NCI-H510A (cell line): ENCODE measurements at regions not wholly inside any gene's neighbourhood (a gene's known extent, or its start where the extent isn't known, plus 50 kb on each side); places are given as distances from the start of the nearest gene placed in this dataset.

Experiments used
- DNase-seq: peaks from one replicate; lab custom pipeline; 2025; lab: John Stamatoyannopoulos, UW

DNA sequence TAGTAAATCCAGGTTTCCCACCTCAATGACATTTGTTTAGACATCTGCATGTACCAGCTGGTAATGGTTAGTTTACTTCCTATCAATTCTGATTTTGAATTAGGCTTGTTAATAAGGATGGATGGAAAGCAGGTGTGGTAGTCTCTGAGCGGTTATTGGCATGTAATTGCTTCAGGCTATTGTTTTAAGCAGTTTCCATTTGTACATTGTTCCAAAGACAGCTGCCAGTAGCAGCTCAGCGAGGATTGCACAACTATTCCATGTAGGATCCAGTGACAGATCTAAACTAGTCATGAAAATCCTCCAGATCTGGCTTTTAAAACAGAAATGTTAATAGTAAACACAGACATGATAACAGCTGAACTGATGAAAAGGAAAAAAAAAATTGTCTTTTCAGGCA is 436.0 kb upstream of the ADARB2 start:
- no peak for DNase-seq

DNA sequence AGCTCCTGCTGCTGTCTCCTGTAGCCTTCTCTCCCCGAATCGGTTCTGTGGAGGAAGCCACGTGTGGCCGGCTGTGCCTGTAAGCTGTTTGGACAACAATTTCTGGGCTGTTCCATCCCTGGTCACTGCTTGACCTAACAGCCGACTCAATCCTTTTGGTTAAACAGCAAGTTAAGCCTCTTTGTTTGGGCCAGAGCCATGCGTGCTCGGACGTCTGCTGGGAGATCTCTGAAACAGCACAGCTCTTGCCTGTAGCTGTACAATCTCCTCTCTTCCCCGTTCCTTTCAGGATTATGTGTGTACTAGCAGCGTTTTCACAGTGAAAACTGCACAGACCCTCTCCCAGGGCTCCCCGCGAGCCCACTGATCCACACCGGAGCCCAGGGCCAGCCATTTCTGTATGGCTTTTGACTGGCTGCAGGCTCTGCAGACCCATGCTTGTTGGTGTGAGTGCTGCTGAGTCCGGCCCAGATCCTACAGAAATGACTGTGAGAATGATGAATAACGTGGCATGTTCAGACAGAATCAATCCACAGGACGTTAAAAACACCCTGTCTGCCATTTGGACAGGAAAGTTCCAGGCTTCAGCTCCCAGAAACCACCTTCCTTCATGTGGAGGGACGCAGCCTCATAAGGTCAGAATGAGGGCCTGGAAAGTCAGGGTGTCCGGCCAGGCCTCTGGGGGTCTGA is 428.6 kb upstream of the ADARB2 start:
- no peak for DNase-seq

DNA sequence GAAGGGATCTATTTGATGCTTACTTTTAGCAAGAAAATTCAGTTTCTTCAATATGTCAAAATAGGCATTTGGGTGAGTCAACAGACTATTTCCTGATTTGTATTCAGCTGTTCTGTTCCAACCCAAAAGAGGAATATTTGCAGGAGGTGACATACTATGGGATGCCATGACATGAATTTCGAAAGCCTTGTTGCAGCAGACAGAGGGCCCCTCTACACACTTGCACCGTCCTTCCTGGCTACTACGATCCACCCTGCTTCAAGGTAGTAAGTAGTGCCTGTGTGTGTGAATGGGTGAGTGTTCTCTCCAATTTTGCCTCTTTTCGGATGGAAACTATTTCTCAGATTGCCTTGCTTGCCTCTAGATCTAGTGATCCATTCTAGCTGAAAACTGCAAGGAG is 413.0 kb upstream of the ADARB2 start:
- no peak for DNase-seq

DNA sequence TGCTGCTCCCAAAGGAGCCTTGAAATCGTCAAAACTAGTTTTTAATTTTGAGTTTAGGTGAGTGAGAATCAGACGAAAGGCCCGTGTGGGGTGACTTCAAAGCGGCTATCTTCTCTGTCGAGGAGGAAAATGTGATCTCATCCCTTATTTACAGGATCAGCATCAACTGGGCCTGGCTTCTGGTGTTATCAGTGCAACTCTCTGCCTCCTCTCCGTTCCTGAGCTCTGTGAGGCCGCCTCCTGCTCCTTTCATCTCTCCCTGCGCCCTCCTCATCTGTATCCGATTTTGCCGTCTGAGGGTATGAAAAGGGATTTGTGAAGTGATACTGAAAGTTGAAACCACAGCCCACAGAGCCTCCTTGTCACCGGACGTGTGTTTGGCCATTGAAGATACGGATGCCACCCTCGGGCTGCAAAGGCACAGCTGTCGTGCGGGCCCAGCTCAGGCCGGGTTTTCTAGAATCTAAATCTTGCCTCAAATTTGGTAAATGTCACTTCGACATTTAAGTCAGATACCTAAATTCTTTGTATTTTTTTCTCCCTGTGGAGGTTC is 408.7 kb upstream of the ADARB2 start:
- DNase-seq: no peak

DNA sequence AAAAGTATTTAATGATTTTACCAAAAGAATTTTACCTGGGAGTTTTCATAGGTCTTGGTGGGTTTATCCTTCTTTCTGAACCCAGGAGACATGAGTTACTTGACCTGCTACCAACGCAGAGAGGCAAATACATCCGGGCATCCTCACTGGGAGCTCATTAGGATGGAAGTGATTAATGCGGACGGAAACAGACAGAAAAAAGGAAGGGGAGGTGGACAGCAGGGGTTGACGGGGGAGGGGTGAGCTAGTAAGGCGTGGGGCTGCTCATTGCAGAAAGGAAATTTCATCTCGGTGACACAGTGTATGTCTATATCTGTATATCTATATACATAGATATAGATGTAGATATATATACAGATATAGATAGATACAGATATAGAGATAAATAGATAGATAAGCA is 408.2 kb upstream of the ADARB2 start:
- no peak for DNase-seq

DNA sequence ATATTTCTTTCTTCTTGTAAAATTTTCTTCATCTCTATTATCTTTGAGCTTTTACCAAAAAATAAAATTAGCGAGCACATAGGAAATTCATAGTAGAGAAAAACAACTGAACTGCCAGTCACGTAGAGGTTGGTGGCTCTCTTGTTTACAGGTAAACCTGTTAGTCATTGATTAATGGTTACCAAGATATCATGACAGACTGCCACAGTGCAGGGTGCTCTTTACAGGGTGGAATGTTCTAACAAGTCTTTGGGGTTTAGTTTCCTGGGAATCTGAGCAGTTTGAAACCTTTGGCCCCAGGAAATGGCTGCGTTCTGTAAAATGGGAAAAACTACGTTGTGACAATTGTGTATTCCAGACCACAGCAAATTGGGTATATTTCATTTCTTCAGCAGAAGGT is 407.3 kb upstream of the ADARB2 start:
- no peak for DNase-seq

DNA sequence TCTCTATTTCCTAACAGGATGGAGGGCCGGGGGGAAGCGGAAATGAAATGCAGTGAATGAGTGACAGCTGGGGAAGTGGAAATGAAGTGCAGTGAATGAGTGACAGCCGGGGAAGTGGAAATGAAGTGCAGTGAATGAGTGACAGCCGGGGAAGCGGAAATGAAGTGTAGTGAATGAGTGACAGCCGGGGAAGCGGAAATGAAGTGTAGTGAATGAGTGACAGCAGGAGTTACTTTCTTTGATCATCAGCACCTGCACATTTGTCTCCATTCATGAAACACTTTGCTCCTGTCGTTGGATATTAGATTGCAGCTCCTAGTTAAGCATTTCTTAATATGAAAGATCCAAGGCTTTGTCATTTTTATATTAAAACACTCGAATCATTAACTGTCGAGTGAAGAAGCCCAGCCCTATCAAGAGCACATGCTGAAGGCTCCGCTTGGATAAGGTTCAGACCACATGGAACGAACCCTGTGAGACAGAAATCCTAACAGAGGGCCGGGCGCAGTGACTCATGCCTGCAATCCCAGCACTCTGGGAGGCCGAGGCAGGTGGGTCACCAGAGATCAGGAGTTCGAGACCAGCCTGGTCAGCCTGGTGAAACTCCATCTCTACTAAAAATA is 406.0 kb upstream of the ADARB2 start:
- no peak for DNase-seq

DNA sequence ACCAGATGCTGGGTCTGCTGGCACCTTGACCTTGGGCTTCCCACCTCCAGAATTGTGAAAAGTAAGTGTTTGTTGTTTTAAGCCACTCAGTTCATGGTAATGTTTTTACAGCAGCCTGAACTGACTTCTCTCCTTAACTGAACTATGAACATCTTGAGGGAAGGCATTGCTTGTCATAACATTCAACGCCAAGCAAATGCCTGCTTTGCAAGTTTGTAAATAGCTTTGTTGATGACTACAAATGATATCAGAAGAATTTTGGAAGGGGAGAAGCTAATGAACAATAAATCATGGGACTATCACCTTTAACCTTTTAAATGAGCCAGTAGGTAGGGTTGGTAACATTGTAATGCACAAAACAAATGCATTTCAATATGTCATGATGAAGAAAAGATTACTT is 402.4 kb upstream of the ADARB2 start:
- DNase-seq: no peak

DNA sequence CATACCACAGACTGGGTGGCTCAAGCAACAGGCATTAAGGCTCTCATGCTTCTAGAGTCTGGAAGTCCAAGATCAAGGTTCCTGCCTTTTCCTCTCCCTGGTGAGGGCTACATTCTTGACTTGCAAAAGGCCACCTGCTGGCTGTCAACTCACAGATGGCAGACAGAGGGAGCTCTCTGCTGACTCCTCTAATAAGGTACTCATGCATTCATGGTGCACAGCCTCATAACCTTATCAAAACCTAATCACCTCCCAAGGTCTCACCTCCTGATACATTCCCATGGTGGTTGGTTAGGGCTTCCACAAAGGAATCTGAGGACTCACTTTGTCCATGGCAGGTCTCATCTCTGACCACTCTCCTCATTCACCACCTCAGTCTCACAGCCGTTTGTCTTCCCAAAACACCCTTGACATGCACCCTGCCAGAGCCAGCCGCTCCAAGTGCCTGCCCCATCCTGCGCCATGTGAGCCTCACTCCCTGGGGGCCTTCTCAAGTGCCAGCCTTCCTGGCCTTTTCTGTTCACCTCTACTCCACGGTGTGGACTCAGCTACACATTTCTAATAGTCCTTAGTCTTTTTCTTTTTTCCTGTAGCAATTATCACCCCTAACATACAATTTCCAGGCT is 400.3 kb upstream of the ADARB2 start:
- DNase-seq: no peak

DNA sequence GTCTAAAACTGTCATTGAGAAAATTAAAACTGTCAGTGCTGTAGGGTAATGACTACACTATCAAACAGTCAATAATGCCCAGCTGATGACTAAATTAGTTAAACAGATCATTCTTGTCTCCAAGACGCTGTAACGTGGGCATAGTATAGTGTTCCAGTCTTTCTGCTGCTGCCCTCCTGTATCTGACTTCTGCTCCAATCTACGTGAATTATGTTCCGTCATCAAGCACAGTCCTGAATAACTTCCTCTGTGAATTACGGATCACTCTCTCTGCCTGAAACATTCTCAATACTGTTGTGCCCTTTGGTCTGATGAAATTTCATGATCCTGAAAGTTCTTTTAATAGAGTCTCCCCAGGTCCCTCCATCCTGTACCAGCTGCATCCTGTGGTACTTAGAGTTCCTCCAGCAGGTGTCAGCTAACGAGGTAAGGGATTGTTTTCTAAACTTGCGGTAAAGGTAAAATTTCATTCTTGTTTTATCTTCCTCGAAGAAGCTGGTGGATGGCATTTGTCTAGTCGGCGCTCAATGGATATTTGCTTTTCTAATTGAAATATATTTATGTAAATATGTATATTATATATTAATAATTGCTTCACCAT is 393.5 kb upstream of the ADARB2 start:
- no peak for DNase-seq

DNA sequence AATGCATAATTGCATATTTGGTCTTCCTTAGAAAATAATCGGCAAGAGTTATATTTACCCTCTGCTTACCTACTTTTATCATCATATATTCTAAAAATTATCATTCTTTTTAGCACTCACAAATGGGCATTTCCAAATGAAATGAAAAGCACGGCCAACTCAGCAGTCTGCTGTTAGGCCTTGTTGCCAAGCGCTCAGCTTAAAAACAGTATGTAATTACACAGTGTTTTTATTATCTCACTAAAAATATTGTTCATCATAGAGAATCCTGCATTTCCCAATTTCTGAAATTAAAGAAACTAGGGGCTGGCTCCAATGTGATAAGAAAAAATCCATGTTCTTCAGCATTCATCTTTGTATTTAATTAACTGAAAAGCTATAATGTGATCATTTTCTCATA is 391.7 kb upstream of the ADARB2 start:
- no peak for DNase-seq

DNA sequence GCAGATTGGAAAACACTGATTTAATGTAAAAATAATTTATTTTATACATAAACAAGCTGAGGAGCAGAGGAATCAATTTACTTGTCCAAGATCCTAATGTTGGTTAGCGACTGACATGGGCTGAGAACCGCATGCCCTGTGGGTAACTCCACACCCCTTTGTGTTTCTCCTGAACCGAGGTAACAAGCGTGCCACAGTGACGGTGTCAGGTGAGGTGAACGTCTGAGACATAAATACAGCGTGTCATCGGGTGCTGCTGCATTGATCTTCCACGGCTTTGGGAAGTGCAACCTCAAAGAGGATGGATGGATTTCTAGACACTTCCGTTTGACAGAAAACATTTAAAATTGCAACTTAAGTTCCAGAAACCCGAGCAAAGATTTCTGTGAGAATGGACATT is 386.8 kb upstream of the ADARB2 start:
- no peak for DNase-seq

DNA sequence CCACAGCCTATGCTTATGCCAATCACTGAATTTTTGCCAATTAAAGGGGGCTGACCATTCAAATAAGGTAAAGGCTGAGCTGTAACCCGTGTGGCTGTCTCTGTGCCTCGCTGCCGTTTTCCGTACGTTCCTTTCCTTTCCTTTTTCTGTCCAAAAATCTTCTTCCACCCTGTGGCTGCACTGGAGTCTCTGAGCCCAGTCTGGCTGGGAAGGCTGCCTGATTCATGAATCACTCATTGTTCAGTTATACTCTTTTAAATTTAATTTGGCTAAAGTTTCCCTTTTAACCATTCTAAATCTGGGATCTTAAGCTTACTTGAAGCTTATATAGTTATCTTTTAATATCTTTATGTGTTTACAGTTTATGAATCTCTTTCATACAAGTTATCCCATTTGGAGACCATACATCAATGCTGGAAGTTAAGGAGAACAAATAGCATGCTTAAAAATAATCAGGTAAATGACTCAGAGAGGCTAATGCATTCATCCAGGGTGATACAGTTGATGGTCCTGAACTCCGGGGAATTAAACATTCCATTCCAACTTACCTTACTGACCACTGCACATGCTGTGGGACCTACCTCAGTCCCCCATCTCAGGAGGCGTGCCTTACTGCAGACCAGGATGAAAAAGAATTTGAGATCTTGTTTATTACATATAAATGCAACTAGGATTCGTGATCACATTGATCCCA is 385.3 kb upstream of the ADARB2 start:
- DNase-seq: no peak

DNA sequence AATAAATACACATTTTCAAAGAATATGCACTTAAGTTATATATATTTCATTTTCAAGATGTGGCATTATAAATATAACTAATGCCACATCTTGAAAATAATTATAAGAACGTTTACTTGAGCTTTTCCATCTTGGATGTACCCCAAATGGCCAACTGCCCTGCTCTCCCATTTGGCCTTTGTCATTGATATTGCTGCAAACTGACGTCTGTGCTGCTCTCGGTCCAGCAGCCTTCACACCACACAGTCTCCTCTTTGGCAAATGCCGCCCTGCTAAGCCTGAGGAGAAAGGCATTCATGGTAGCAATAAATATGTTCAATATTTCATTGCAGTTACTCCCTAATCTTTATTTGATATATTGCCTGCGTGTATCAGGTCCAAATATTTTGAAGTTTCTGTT is 384.6 kb upstream of the ADARB2 start:
- no peak for DNase-seq

DNA sequence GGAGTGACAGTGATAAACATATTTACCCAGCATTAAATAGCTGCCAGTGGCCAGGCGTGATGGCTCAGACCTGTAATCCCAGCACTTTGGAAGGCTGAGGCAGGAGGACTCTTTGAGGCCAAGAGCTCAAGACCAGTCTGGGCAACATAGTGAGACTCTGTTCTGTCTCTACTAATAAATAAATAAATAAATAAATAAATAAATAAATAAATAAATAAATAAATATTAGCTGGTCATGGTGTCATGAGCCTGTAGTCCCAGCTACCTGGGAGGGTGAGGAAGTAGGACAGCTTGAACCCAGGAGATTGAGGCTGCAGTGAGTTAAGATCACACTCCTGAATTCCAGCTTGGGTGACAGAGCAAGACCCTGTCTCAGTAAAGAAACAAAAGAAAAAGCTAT is 384.0 kb upstream of the ADARB2 start:
- DNase-seq: no peak

DNA sequence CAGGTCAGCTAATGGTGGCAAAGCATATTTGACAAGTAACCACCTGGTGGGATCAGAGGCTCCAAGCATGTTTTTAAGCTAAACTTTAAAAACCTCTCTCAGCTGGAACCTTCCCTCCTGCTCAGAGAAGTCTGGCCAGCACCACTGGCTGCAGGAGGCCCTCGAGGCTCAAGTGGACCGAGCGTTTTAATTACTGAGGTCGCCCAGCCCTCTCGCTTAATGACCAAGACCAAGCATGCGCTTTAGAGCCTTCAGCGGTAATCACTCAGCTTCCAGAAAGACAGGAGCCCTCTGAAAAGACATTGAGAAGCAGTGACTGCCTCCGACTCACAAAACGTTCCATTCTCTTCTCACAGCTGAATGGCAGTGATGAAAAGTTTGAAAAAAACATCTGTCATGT is 383.4 kb upstream of the ADARB2 start:
- no peak for DNase-seq

DNA sequence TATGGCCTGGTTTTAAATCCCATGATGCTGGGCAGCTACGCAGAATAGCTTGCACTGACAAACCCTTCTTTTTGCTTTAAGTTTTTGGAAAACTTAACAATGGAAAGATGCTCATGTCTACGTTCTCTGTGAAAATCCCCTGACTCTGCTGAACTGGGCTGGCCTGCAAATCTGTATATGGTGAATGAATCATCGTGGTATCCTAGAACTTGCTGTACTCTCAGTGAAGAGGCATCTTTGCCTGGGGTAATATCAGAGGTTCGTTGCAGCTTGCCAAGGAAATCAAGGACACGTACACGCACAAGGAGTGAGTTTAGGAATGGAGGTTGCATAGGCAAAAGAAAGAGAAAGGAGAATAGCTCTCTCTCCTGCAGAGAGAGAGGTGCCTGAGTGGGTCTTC is 382.0 kb upstream of the ADARB2 start:
- no peak for DNase-seq

DNA sequence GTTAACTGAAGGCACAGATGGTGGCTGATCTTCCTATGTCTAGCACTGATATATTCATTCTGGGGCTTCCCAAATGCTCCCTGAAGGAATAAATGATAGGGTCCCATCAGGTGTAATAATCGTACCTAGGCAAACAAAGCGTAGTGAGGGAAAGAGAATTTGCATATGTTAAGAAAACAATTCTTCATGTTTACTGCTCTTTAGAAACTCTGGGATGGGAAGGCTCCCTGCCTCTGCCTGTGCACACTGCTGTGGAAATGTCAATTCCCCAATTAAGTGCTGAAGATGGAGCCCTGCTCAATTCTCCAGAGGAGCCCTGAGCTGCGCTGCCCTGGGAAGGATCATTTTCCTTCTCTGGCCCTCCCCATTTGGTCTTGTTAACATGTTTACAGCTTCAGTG is 380.9 kb upstream of the ADARB2 start:
- no peak for DNase-seq

DNA sequence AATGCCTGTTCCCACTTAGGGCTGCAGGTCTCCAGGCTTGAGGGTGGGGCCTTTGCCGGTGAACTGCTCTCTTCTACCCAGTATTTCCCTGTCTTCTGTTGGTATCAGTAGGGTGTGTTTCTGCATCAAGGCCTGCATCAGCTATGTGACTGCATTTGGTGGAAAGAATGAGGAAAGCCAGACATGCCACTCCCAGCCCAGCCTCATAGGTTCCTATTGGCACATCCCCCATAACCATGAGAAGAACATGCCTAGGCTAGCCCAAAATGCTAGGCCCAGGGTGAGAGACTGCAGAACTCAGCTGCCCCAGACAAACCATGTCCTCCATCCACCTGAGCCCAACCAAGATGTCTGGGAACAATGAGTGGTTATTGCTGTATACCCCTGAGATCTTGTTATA is 380.3 kb upstream of the ADARB2 start:
- no peak for DNase-seq

DNA sequence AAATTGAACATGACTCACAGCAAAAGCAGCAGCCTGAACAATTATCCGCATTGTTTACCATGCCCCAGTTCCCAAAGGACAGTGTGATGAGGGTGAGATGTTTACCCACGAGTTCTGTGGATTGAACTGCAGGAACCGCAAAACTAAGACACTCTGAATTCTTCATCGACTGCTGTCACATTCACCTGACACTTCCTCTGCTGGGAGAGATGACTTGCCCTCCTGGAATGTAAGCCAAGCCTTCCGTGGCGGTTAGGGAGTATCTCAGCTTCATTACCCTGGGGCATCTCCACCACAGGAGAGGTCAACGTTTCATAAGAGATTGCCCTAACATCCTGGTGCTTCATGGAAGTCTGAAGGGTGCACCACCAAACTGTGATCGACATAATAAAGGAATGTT is 374.6 kb upstream of the ADARB2 start:
- no peak for DNase-seq

DNA sequence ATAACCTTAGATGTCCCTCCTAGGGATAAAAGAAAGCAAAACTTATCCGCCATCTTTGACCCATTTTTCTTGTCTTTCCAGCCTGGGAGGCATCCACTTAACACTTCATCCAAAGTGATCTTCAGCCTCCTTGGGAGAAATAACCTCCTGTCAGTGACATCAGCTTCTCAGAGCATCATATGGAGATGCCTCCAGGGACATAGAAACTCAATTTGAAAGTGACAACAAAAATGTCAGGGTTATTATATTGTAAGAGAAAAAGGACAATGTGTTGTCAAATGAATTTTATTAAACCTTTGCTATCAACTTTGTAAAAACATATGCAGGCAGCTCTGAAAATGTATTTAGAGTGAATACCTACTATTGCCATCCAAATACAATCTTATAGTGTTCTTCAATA is 371.2 kb upstream of the ADARB2 start:
- no peak for DNase-seq

DNA sequence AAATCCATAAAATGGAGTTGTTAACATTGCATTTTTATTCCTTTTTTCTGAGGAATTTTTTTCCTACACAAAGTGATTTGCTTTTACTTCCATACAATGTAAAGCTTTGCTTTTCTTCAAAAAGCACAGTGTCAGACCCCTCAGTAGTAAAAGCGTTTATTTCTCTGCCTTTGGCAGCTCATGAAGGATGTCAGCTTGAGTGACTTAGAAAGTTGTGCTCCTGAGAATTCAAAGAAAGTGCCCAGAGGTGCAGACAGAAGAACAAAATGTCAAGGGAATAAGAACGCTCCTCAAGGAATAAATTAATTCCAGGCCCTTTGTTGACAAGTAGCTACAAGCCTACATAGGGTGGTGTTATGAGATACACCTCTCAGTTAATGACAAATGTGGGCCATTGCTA is 369.3 kb upstream of the ADARB2 start:
- DNase-seq: no peak

DNA sequence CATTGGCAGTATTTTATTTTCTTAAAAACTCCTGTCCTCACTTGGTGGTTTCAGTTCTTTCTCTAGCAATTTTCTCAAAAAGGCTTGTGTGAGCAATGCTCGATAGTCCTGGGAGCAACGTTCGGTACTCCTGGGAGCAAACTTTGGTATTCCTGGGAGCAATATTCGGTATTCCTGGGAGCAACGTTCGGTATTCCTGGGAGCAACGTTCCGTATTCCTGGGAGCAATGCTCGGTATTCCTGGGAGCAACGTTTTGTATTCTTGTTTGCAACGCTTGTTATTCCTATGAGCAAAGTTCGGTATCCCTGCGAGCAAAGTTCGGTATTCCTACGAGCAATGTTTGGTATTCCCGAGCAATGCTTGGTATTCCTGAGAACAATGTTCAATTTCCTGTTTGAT is 362.0 kb upstream of the ADARB2 start:
- DNase-seq: no peak
